GM12878 (cell line): ENCODE measurements at regions not wholly inside any gene's neighbourhood (a gene's known extent, or its start where the extent isn't known, plus 50 kb on each side); places are given as distances from the start of the nearest gene placed in this dataset.

ENCODE experiments used
- ATAC-seq: fragments of 200-7000 bp; cut with Tn5 transposase; 3 replicates; pipeline ENCODE4 v1.9.1; 2020; ENCODE audit warnings: mild to moderate bottlenecking, moderate library complexity
- BruUV-seq: library from RNA; stranded (reverse); fragments of 400-500 nt; replicated peaks from 2 replicates; lab custom pipeline; 2021; lab: Mats Ljungman, UMichigan
- CTCF ChIA-PET: fragments of 300-600 bp; sonication (Branson Sonifier 250); formaldehyde crosslinking; extraction: SDS; loops from one replicate; lab custom pipeline; 2021; ENCODE audit warnings: inconsistent platforms; lab: Yijun Ruan, JAX
- POLR2A ChIA-PET: fragments of 350-600 bp; formaldehyde crosslinking; extraction: SDS; loops from one replicate; lab custom pipeline; 2021; ENCODE audit warnings: inconsistent platforms; lab: Charles Lee
- RAD21 ChIA-PET: fragments of 300-600 bp; sonication (Branson Sonifier 250); formaldehyde crosslinking; loops from one replicate; lab custom pipeline; 2023; ENCODE audit warnings: antibody characterized with exemption; ENCODE audit not compliant: unreplicated experiment; lab: Charles Lee
- SMC1A ChIA-PET: fragments of 300-600 bp; sonication (Branson Sonifier 250); formaldehyde crosslinking; loops from one replicate; lab custom pipeline; 2023; ENCODE audit not compliant: unreplicated experiment, uncharacterized antibody; lab: Charles Lee
- DNase-seq: peaks from one replicate; pipeline ENCODE4 v3.0.0-alpha.2; 2011; ENCODE audit warnings: low read depth, low spot score
- FAIRE-seq: peaks from 3 replicates; lab custom pipeline; 2011; peaks lifted over from hg19 to GRCh38; lab: Jason Lieb, UNC
- H2AFZ ChIP-seq: 2 replicates; pipeline ENCODE4 v1.6.0; 2011; ENCODE audit warnings: low read depth, low read length, control low read depth; ENCODE audit not compliant: control insufficient read depth
- H3K27ac ChIP-seq: 2 replicates; pipeline ENCODE4 v1.5.1; 2011; ENCODE audit warnings: control low read depth; ENCODE audit not compliant: control insufficient read depth, insufficient read depth
- H3K27me3 ChIP-seq, 2 experiments: replicated peaks in 1 of 2; 2 replicates each; pipeline versions ENCODE4 v1.6.0 to v1.6.1; 2011; ENCODE audit warnings: low read length in 1 of 2; ENCODE audit not compliant: control insufficient read depth in 2 of 2, insufficient read depth in 2 of 2
- H3K36me3 ChIP-seq, 2 experiments: 2 replicates each; pipeline ENCODE4 v1.5.1; 2011; ENCODE audit warnings: low read length in 1 of 2; ENCODE audit not compliant: control insufficient read depth in 2 of 2, insufficient read depth in 2 of 2
- H3K4me1 ChIP-seq: 2 replicates; pipeline ENCODE4 v1.6.1; 2011; ENCODE audit warnings: mild to moderate bottlenecking, low read length, moderate library complexity, mixed read lengths; ENCODE audit not compliant: control insufficient read depth, insufficient read depth
- H3K4me2 ChIP-seq: 2 replicates; pipeline ENCODE4 v1.6.0; 2011; ENCODE audit warnings: control low read depth; ENCODE audit not compliant: control insufficient read depth, insufficient read depth
- H3K4me3 ChIP-seq: fragments of 200-600 bp; sonication (generic); 2 replicates; pipeline ENCODE4 v1.5.1; 2016
- H3K79me2 ChIP-seq: 2 replicates; pipeline ENCODE4 v1.6.0; 2011; ENCODE audit warnings: low read length; ENCODE audit not compliant: control insufficient read depth, insufficient read depth
- H3K9ac ChIP-seq: 2 replicates; pipeline ENCODE4 v1.8.0; 2011; ENCODE audit warnings: low read length, control low read depth, mixed read lengths; ENCODE audit not compliant: control insufficient read depth, insufficient read depth
- H3K9me3 ChIP-seq: replicated peaks from 3 replicates; pipeline ENCODE4 v1.5.1; 2011; ENCODE audit warnings: mild to moderate bottlenecking, low read length; ENCODE audit not compliant: control insufficient read depth, insufficient read depth
- H4K20me1 ChIP-seq: 2 replicates; pipeline ENCODE4 v1.6.0; 2011; ENCODE audit not compliant: control insufficient read depth, insufficient read depth
- BHLHE40 ChIP-seq, 2 experiments: fragments of 450-650 bp in 1 of 2; IDR thresholded peaks; 2 replicates each; pipeline ENCODE4 v1.6.1; 2011 to 2017; ENCODE audit warnings: low read depth in 2 of 2, borderline replicate concordance in 1 of 2, improper control_type of control experiment in 1 of 2, low read length in 1 of 2, mild to moderate bottlenecking in 1 of 2
- BRCA1 ChIP-seq: IDR thresholded peaks from 2 replicates; pipeline ENCODE4 v1.6.1; 2011; ENCODE audit warnings: low read depth, low read length, improper control_type of control experiment
- EGR1 ChIP-seq, 2 experiments: IDR thresholded peaks; 1 replicate in 1 of 2; 2 replicates in 1 of 2; pipeline ENCODE4 v1.6.1; 2011 to 2012; ENCODE audit warnings: low read depth in 2 of 2, low read length in 2 of 2, borderline replicate concordance in 1 of 2, mild to moderate bottlenecking in 1 of 2, moderate library complexity in 1 of 2
- EP300 ChIP-seq, 2 experiments: fragments of 150-350 bp in 1 of 2; IDR thresholded peaks; 2 replicates each; pipeline ENCODE4 v1.6.1; 2011 to 2012; ENCODE audit warnings: low read depth in 2 of 2, low read length in 2 of 2, borderline replicate concordance in 1 of 2, improper control_type of control experiment in 1 of 2, inconsistent platforms in 1 of 2; ENCODE audit not compliant: control insufficient read depth in 1 of 2
- FOXM1 ChIP-seq: IDR thresholded peaks from 2 replicates; pipeline ENCODE4 v1.6.1; 2012; ENCODE audit warnings: low read depth, mild to moderate bottlenecking, inconsistent platforms, low read length, moderate library complexity
- HDAC6 ChIP-seq: fragments of 200-600 bp; sonication (generic); IDR thresholded peaks from one replicate; pipeline ENCODE4 v1.8.0; 2017; ENCODE audit warnings: antibody characterized with exemption; ENCODE audit not compliant: unreplicated experiment
- JUNB ChIP-seq: IDR thresholded peaks from 2 replicates; pipeline ENCODE4 v1.6.1; 2016; ENCODE audit warnings: antibody characterized with exemption, mild to moderate bottlenecking
- LARP7 ChIP-seq: fragments of 450-650 bp; IDR thresholded peaks from 2 replicates; pipeline ENCODE4 v1.6.1; 2017; ENCODE audit warnings: mild to moderate bottlenecking
- MEF2A ChIP-seq: IDR thresholded peaks from 2 replicates; pipeline ENCODE4 v1.6.1; 2011; ENCODE audit warnings: low read depth, mild to moderate bottlenecking, low read length, moderate library complexity; ENCODE audit not compliant: insufficient read depth
- MTA3 ChIP-seq: IDR thresholded peaks from 2 replicates; pipeline ENCODE4 v1.6.1; 2012; ENCODE audit warnings: low read length, inconsistent platforms, borderline replicate concordance
- RBBP5 ChIP-seq: fragments of 200-600 bp; sonication (generic); conservative IDR thresholded peaks from 2 replicates; pipeline ENCODE4 v1.6.1; 2016
- YY1 ChIP-seq: IDR thresholded peaks from 2 replicates; pipeline ENCODE4 v1.6.1; 2011; ENCODE audit warnings: low read depth, mild to moderate bottlenecking, low read length
- WGBS: methylation state at CpG from one replicate; pipeline ENCODE4 v1.1.6; 2016; ENCODE audit warnings: low lambda C conversion rate; ENCODE audit not compliant: insufficient replicate concordance, insufficient coverage; ENCODE audit errors: missing lambda C conversion rate; 5-methylcytosine and 5-hydroxymethylcytosine counted together
- in situ Hi-C: fragments of 300-500 bp; cut with MboI; formaldehyde crosslinking; loops from 9 replicates; pipeline ENCODE4 v1.14.3; 2018; ENCODE audit warnings: mixed read lengths
- intact Hi-C: fragments of 100-400 bp; cut with micrococcal nuclease; formaldehyde crosslinking; loops from one replicate; pipeline ENCODE4 v1.14.2; 2022; ENCODE audit not compliant: unreplicated experiment
- TF ChIP-seq, protein P1 (sequence below): fragments of 450-650 bp; formaldehyde crosslinking; IDR thresholded peaks from 2 replicates; pipeline ENCODE4 v1.5.0; 2022; ENCODE audit warnings: mild to moderate bottlenecking, missing genetic modification characterization
- TF ChIP-seq, protein P2 (sequence below): fragments of 450-650 bp; IDR thresholded peaks from 2 replicates; pipeline ENCODE4 v1.6.1; 2018; ENCODE audit warnings: mild to moderate bottlenecking, low read depth, moderate library complexity; ENCODE audit not compliant: partially characterized antibody

DNA sequence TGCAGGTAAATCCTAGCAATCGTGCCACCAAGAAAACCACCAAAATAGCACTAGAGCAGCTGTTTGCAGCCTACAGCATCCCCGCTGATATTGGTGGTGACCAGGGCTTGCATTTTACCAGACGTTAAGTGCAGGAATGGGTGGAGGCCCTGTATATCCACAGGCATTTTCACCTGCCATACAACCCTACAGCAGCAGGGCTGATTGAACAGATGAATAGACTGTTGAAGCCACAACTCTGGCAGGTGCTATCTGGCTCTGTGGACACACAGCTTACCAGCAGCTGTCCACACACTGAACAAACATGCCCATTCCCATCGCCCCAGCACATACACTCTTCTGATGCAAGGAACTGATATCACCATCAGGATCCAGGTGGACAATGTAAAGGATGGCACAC, 154.5 kb upstream of the APC start:
- WGBS, result 11% methylated on average over 4 of the region's 4 CpGs
- H4K20me1 ChIP-seq, result no peaks in the 10 kb centered on the region
- SMC1A ChIA-PET, result no interaction called here
- peaks cover 0 to 4% of the 10 kb centered on the region in 2 experiments; a peak in 1 of 4 replicates for H3K27me3 ChIP-seq
- BruUV-seq, result no TSS peak
- ATAC-seq, result no peak
- TF ChIP-seq RBBP5 (no peak), YY1 (no peak), MTA3 (no peak), BRCA1 (no peak), BHLHE40 (IDR thresholded peaks at IDR 0.05; ENCODE audit: borderline replicate concordance in 1 of 2, low read depth in 2 of 2, low read length in 1 of 2) (no peak), EP300 (IDR thresholded peaks at IDR 0.05; ENCODE audit: borderline replicate concordance in 1 of 2, control insufficient read depth in 1 of 2, low read depth in 2 of 2, low read length in 2 of 2) (no peak), LARP7 (no peak), FOXM1 (no peak), EGR1 (IDR thresholded peaks at IDR 0.05; ENCODE audit: borderline replicate concordance in 1 of 2, low read depth in 2 of 2, low read length in 2 of 2) (no peak), HDAC6 (no peak), MEF2A (no peak), JUNB (no peak)
- TF ChIP-seq, protein P1, sequence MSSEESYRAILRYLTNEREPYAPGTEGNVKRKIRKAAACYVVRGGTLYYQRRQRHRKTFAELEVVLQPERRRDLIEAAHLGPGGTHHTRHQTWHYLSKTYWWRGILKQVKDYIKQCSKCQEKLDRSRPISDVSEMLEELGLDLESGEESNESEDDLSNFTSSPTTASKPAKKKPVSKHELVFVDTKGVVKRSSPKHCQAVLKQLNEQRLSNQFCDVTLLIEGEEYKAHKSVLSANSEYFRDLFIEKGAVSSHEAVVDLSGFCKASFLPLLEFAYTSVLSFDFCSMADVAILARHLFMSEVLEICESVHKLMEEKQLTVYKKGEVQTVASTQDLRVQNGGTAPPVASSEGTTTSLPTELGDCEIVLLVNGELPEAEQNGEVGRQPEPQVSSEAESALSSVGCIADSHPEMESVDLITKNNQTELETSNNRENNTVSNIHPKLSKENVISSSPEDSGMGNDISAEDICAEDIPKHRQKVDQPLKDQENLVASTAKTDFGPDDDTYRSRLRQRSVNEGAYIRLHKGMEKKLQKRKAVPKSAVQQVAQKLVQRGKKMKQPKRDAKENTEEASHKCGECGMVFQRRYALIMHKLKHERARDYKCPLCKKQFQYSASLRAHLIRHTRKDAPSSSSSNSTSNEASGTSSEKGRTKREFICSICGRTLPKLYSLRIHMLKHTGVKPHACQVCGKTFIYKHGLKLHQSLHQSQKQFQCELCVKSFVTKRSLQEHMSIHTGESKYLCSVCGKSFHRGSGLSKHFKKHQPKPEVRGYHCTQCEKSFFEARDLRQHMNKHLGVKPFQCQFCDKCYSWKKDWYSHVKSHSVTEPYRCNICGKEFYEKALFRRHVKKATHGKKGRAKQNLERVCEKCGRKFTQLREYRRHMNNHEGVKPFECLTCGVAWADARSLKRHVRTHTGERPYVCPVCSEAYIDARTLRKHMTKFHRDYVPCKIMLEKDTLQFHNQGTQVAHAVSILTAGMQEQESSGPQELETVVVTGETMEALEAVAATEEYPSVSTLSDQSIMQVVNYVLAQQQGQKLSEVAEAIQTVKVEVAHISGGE, result no peak
- TF ChIP-seq, protein P2, sequence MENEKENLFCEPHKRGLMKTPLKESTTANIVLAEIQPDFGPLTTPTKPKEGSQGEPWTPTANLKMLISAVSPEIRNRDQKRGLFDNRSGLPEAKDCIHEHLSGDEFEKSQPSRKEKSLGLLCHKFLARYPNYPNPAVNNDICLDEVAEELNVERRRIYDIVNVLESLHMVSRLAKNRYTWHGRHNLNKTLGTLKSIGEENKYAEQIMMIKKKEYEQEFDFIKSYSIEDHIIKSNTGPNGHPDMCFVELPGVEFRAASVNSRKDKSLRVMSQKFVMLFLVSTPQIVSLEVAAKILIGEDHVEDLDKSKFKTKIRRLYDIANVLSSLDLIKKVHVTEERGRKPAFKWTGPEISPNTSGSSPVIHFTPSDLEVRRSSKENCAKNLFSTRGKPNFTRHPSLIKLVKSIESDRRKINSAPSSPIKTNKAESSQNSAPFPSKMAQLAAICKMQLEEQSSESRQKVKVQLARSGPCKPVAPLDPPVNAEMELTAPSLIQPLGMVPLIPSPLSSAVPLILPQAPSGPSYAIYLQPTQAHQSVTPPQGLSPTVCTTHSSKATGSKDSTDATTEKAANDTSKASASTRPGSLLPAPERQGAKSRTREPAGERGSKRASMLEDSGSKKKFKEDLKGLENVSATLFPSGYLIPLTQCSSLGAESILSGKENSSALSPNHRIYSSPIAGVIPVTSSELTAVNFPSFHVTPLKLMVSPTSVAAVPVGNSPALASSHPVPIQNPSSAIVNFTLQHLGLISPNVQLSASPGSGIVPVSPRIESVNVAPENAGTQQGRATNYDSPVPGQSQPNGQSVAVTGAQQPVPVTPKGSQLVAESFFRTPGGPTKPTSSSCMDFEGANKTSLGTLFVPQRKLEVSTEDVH, result no peak
- TF ChIP-seq, all 136 proteins: peak for 0
- intact Hi-C loops (no loop called here), in situ Hi-C loops (no loop called here)
- H3K4me3 ChIP-seq, result no peak overlapping the region
- no peaks in the 10 kb centered on the region for H3K9me3 ChIP-seq
- no peak overlapping the region for H3K4me2 ChIP-seq
- H3K79me2 ChIP-seq, result no peaks in the 10 kb centered on the region
- DNase-seq (no peak), FAIRE-seq (no peak)
- H3K27ac ChIP-seq, result no peak overlapping the region
- CTCF ChIA-PET, result interaction anchor here (1.0 kb wide), 1 partner anchor 175 kb away, joined by 3 read pairs; no protein-coding TSS in a partner anchor
- H3K4me1 ChIP-seq, result no peaks in the 10 kb centered on the region; the same call in 1 of the 2 replicates
- H3K9ac ChIP-seq, result no peak overlapping the region
- POLR2A ChIA-PET, result no interaction called here
- no peak overlapping the region for H2AFZ ChIP-seq
- RAD21 ChIA-PET, result no interaction called here
- H3K36me3 ChIP-seq, result no peaks in the 10 kb centered on the region
